Fibroblast of pulmonary artery (primary cell): ENCODE measurements at regions not wholly inside any gene's neighbourhood (a gene's known extent, or its start where the extent isn't known, plus 50 kb on each side); places are given as distances from the start of the nearest gene placed in this dataset.

Experiments used
- DNase-seq: peaks from one replicate; pipeline ENCODE4 v3.0.0-alpha.2; 2010; ENCODE audit warnings: low read depth
- H3K4me3 ChIP-seq: replicated peaks from 2 replicates; pipeline ENCODE4 v1.5.1; 2011; ENCODE audit warnings: low read depth, mild to moderate bottlenecking, control low read depth, low read length, moderate library complexity
- TF ChIP-seq, protein P1 (sequence below): IDR thresholded peaks from 2 replicates; pipeline ENCODE4 v1.5.1; 2011; ENCODE audit warnings: mild to moderate bottlenecking, control low read depth, low read length, inconsistent platforms; ENCODE audit errors: missing control alignments

DNA sequence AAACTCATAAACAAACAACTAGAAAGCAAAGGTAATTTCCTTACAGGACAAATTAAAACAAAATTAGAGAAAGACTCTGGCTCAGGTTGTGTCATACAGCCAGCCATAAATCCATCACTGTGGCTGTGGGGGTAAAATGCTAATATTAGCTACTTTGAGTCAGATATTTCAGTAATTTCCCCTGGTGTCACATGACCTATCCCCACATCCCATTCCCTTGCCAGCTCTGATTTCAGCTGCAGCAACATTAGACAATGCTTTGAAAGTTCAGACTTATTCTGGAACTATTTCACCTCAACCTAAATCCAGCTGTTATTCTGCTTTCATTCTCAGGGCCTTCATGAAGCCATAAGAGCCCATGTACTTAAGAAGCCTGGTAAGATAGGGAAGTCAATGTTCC, 55.3 kb downstream of the RPL10L start:
- TF ChIP-seq, protein P1, sequence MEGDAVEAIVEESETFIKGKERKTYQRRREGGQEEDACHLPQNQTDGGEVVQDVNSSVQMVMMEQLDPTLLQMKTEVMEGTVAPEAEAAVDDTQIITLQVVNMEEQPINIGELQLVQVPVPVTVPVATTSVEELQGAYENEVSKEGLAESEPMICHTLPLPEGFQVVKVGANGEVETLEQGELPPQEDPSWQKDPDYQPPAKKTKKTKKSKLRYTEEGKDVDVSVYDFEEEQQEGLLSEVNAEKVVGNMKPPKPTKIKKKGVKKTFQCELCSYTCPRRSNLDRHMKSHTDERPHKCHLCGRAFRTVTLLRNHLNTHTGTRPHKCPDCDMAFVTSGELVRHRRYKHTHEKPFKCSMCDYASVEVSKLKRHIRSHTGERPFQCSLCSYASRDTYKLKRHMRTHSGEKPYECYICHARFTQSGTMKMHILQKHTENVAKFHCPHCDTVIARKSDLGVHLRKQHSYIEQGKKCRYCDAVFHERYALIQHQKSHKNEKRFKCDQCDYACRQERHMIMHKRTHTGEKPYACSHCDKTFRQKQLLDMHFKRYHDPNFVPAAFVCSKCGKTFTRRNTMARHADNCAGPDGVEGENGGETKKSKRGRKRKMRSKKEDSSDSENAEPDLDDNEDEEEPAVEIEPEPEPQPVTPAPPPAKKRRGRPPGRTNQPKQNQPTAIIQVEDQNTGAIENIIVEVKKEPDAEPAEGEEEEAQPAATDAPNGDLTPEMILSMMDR: no peak
- no peak overlapping the region for H3K4me3 ChIP-seq
- no peak for DNase-seq

DNA sequence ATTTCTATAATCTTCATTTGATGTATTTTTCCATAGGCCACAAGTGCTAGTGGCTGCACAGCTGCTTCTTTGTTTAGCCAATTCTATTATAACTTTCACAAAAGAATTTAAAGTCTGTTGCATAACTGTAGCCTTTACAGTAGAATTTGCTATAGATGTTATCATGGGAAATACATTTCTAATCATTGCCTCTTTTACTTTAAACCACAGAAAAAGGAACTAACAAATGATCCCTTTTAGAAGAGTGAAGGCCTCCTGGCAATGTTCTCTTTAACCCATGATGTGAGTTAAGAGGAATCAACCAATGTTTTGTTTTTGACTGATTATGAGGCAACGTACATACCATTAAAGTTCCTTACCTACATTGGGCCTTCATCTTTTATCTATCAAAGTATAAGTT, 68.8 kb downstream of the RPL10L start:
- H3K4me3 ChIP-seq: no peak overlapping the region
- no peak for DNase-seq
- TF ChIP-seq, protein P1: no peak

DNA sequence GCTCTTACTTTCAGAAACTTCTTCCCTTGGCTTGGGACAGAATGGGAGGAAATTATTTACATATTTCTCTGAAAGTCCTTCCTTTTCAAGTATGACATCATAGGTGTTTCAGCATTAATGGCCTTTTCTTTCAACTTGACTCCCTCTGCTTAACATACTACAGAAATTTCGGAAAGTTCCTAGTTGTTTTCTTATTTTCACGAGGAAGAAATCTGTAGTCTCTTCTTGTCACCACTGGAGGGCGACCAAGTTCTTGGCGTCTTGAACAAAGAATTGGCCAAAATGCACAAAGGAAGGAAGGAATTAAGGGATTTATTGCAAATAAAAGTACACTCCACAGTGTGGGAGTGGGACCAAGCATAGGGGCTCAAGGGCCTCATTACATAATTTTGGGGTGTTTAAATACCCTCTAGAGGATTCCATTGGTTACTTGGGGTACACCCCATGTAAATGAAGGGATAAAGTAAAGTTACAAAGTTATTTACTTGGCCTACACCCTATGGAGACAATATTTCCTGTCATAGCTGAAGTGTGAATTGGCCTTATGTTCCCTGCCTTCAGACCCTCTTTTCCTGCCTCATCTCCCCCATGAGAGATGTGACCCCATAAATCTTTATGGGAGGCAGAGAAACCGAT, 70.4 kb downstream of the RPL10L start:
- TF ChIP-seq, protein P1: peak; percentile 41
- DNase-seq: peak; percentile 45
- no peak overlapping the region for H3K4me3 ChIP-seq

DNA sequence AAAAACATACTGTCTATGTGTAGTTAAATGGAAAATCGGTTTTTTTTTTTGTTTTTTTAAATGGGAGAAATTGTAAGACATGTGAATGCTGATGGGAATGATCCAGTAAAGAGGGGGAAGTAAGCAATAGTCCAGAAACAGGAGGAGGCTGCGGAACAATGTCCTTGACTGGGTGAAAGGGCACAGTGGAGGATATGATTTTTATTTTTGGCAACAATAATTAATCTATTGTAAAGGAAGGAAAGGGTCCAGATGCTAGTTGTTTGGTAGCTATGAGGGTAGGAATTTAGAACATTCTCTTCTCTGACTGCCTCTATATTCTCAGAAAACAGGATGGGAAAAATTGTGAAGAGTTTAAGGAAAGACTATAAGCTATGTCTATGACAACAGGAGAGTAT, 76.6 kb downstream of the RPL10L start:
- no peak overlapping the region for H3K4me3 ChIP-seq
- DNase-seq: no peak
- TF ChIP-seq, protein P1: no peak

DNA sequence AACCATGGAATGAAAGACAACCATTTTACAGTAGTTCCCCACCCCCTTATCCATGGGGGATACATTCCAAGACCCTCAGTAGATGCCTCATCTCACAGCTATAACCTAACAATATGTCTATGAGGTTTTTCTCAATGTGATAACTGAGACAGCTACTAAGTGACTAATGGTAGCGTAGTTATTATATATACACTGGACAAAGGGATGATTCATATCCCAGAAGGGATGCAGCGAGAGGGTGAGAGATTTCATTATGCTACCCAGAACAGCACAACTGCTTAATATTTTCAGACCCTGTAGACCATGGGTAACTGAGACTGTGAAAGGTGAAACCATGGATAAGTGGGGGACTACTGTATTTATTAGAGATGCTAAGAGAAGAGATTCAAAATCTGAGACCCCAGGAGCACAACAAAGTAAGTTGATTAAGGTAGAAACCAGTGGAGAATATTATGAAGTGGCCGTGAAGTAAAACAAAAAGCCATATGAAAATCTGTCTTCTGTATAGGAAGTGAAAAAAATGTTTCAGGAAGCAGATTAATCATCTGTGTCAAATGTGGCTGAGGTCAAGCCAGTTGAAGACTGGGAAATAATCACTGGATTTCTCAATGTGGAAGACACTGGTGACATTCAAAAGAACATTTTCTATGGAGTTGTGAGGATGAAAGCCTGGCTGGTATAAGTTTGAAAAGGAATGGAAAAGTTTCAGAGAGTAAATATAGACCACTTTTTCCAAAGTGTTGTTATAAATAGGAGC, 77.2 kb downstream of the RPL10L start:
- no peak overlapping the region for H3K4me3 ChIP-seq
- TF ChIP-seq, protein P1: no peak
- no peak for DNase-seq

DNA sequence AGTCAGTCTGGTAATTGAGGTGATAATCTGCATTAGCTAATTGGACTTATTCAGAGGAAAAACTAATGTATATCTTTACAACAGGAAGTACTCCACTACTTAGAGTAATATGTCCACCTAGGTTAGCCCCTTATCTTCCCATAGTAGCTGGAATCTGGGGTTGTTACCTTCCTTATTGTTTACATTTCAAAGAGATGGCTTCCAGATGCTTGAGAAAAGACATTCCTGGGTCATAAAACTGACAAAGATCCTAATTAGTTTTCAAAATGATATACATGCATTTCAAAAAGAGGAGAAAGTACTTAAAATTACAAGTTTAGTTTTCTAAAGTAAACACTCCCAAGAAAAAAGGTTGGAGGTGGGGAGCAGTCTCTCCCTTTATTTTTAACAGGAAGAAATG, 78.1 kb downstream of the RPL10L start:
- DNase-seq: no peak
- no peak overlapping the region for H3K4me3 ChIP-seq
- TF ChIP-seq, protein P1: no peak
